Sigmoid colon (tissue), 4 donors: ENCODE measurements at regions not wholly inside any gene's neighbourhood (a gene's known extent, or its start where the extent isn't known, plus 50 kb on each side); places are given as distances from the start of the nearest gene placed in this dataset.

Experiments
- EP300 ChIP-seq, 4 donors: sonication (generic); formaldehyde crosslinking; IDR thresholded peaks; one replicate each; pipeline ENCODE4 v1.6.1; 2017; ENCODE audit warnings: antibody characterized with exemption in 4 of 4
- POLR2A ChIP-seq, 2 donors: fragments of 450-650 bp; IDR thresholded peaks; one replicate each; pipeline ENCODE4 v1.6.1; 2016; ENCODE audit warnings: antibody characterized with exemption in 2 of 2, mild to moderate bottlenecking in 2 of 2, moderate library complexity in 2 of 2
- POLR2AphosphoS5 ChIP-seq, 4 donors: sonication (generic); formaldehyde crosslinking; IDR thresholded peaks; one replicate each; pipeline ENCODE4 v1.6.1; 2017; ENCODE audit warnings: antibody characterized with exemption in 4 of 4
- TF ChIP-seq, protein P1 (sequence below), 4 experiments: fragments of 450-650 bp in 3 of 4; fragments of 200-600 bp in 1 of 4; IDR thresholded peaks; one replicate each; pipeline ENCODE4 v1.5.1; 2016 to 2019; ENCODE audit warnings: antibody characterized with exemption in 4 of 4, mild to moderate bottlenecking in 3 of 4, moderate library complexity in 2 of 4

DNA sequence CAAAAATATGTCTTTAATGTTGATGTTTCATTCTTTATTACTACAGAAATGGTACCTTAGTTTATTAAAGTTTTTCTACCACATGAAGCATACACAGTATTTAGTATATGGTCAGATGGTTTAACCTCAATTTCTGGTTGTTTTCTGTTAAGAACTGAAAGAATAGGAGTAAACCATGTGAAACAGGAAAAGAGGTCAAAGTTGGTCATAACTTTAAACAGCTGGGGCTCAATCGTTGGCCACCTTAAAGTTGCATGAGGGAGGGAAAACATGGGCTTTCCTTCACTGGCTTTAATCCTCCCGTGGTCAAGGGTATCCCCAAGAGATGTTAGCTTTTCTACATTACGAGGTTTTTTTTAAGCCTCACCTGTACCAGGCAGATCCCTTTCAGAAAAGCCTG, 483.3 kb upstream of the ADAMTS5 start:
- TF ChIP-seq POLR2A (IDR thresholded peaks at IDR 0.05) = no peak
- TF ChIP-seq, protein P1, sequence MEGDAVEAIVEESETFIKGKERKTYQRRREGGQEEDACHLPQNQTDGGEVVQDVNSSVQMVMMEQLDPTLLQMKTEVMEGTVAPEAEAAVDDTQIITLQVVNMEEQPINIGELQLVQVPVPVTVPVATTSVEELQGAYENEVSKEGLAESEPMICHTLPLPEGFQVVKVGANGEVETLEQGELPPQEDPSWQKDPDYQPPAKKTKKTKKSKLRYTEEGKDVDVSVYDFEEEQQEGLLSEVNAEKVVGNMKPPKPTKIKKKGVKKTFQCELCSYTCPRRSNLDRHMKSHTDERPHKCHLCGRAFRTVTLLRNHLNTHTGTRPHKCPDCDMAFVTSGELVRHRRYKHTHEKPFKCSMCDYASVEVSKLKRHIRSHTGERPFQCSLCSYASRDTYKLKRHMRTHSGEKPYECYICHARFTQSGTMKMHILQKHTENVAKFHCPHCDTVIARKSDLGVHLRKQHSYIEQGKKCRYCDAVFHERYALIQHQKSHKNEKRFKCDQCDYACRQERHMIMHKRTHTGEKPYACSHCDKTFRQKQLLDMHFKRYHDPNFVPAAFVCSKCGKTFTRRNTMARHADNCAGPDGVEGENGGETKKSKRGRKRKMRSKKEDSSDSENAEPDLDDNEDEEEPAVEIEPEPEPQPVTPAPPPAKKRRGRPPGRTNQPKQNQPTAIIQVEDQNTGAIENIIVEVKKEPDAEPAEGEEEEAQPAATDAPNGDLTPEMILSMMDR (IDR thresholded peaks at IDR 0.05) = no peak
- TF ChIP-seq EP300 (IDR thresholded peaks at IDR 0.05) = no peak
- TF ChIP-seq POLR2AphosphoS5 (IDR thresholded peaks at IDR 0.05) = no peak
